Gastrocnemius medialis (tissue), 4 donors: ENCODE measurements at regions not wholly inside any gene's neighbourhood (a gene's known extent, or its start where the extent isn't known, plus 50 kb on each side); places are given as distances from the start of the nearest gene placed in this dataset.

ENCODE experiments used
- ATAC-seq, 2 donors: fragments of 150-250 bp; one replicate each; pipeline ENCODE4 v1.9.1; 2016
- DNase-seq, 2 donors: peaks; one replicate each; pipeline ENCODE4 v3.0.0-alpha.2; 2019
- H3K27ac ChIP-seq, 4 donors: fragments of 200-600 bp; sonication (generic); 1 replicate in 1 of 4; 2 replicates in 3 of 4; pipeline ENCODE4 v1.5.1; 2016 to 2018; ENCODE audit warnings: mild to moderate bottlenecking in 2 of 4, moderate library complexity in 1 of 4
- H3K27me3 ChIP-seq, 3 donors: fragments of 200-600 bp; sonication (generic) in 2 of 3; 1 replicate in 1 of 3; 2 replicates in 2 of 3; pipeline versions ENCODE4 v1.5.1 to v1.6.0; 2016 to 2019; ENCODE audit warnings: mild to moderate bottlenecking in 1 of 3, moderate library complexity in 1 of 3
- H3K36me3 ChIP-seq, 2 donors: fragments of 200-600 bp; sonication (generic) in 1 of 2; one replicate each; pipeline ENCODE4 v1.5.1; 2017 to 2018
- H3K4me1 ChIP-seq, 2 donors: fragments of 200-600 bp; sonication (generic) in 1 of 2; one replicate each; pipeline ENCODE4 v1.5.1; 2016 to 2017; ENCODE audit warnings: mild to moderate bottlenecking in 2 of 2
- H3K4me3 ChIP-seq, 4 donors: fragments of 200-600 bp; sonication (generic) in 3 of 4; 1 replicate in 1 of 4; 2 replicates in 3 of 4; pipeline ENCODE4 v1.5.1; 2016 to 2019; ENCODE audit warnings: mild to moderate bottlenecking in 2 of 4
- H3K9me3 ChIP-seq, 3 donors: fragments of 200-600 bp; sonication (generic) in 2 of 3; 1 replicate in 1 of 3; 2 replicates in 2 of 3; pipeline ENCODE4 v1.5.1; 2016 to 2019
- POLR2A ChIP-seq, 2 donors: fragments of 450-650 bp; IDR thresholded peaks; one replicate each; pipeline ENCODE4 v1.6.1; 2017; ENCODE audit warnings: antibody characterized with exemption in 2 of 2, mild to moderate bottlenecking in 2 of 2, moderate library complexity in 2 of 2
- in situ Hi-C, 4 donors: fragments of 200-750 bp; cut with MboI; loops; one replicate each; pipeline versions ENCODE4 v1.15.0 to v1.8.0; 2017; ENCODE audit warnings: low sequenced_read_pairs in 4 of 4
- intact Hi-C: fragments of 100-400 bp; cut with DNase I; formaldehyde crosslinking; loops from one replicate; pipeline ENCODE4 v1.15.1; 2023; ENCODE audit warnings: low total_unique reads
- TF ChIP-seq, protein P1 (sequence below), 5 experiments: fragments of 450-650 bp in 3 of 5; fragments of 200-600 bp in 2 of 5; sonication (generic) in 2 of 5; IDR thresholded peaks in 4 of 5; conservative IDR thresholded peaks in 1 of 5; 1 replicate in 4 of 5; 2 replicates in 1 of 5; pipeline ENCODE4 v1.5.1; 2016 to 2019; ENCODE audit warnings: antibody characterized with exemption in 5 of 5, mild to moderate bottlenecking in 3 of 5, moderate library complexity in 3 of 5

DNA sequence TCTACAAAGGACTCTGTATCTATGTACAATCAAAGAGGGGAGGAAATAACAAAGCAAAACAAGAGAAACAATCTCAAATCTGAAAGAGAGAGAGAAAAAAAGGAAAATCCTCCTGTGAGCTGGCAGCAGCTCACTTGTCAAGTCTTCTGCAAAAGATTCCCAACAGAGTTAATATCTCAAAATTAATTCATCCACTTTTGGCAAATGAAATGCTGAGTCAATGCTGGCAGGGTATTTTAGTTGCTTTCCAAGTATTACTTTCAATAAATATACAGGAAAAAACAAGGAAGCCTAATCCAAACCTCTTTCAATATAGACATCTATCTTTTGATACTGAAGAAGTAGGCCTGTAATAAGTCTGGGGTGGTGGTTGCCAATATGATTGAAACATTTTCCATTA, 613.9 kb upstream of the NEGR1 start:
- H3K36me3 ChIP-seq: no peaks in the 10 kb centered on the region
- intact Hi-C loops: no loop called here
- no peaks in the 10 kb centered on the region for H3K27me3 ChIP-seq
- ATAC-seq (no peak), DNase-seq (no peak)
- no peaks in the 10 kb centered on the region for H3K9me3 ChIP-seq
- H3K4me3 ChIP-seq: no peak overlapping the region
- TF ChIP-seq POLR2A (IDR thresholded peaks at IDR 0.05): no peak
- TF ChIP-seq, protein P1, sequence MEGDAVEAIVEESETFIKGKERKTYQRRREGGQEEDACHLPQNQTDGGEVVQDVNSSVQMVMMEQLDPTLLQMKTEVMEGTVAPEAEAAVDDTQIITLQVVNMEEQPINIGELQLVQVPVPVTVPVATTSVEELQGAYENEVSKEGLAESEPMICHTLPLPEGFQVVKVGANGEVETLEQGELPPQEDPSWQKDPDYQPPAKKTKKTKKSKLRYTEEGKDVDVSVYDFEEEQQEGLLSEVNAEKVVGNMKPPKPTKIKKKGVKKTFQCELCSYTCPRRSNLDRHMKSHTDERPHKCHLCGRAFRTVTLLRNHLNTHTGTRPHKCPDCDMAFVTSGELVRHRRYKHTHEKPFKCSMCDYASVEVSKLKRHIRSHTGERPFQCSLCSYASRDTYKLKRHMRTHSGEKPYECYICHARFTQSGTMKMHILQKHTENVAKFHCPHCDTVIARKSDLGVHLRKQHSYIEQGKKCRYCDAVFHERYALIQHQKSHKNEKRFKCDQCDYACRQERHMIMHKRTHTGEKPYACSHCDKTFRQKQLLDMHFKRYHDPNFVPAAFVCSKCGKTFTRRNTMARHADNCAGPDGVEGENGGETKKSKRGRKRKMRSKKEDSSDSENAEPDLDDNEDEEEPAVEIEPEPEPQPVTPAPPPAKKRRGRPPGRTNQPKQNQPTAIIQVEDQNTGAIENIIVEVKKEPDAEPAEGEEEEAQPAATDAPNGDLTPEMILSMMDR (IDR thresholded peaks at IDR 0.05 in 4 of 5, conservative IDR thresholded peaks at IDR 0.05 in 1 of 5): no peak
- no peaks in the 10 kb centered on the region for H3K4me1 ChIP-seq
- in situ Hi-C loops: no loop called here
- no peak overlapping the region for H3K27ac ChIP-seq

DNA sequence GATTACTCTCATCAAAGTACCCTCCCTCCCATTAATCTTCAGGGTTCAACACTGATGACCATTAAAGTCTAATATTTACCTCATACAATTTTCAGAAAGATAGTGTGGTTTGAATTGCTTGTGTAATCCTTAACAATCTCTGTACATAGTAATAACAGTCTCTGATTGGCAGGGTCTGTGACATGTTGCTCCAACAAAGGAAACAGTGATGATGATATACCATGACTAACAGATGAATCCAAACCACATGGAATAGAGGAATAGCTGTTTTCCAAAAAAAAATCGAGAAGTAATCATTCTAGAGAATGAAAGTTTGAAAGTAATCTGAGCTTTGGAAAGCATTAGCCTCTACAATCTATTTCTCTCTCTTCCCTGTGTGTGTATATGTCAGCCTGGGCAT, 610.1 kb upstream of the NEGR1 start:
- no peaks in the 10 kb centered on the region for H3K4me1 ChIP-seq
- in situ Hi-C loops (no loop called here), intact Hi-C loops (no loop called here)
- ATAC-seq: no peak
- no peak overlapping the region for H3K4me3 ChIP-seq
- H3K27ac ChIP-seq: no peak overlapping the region
- H3K36me3 ChIP-seq: no peaks in the 10 kb centered on the region
- no peak for TF ChIP-seq POLR2A (IDR thresholded peaks at IDR 0.05)
- TF ChIP-seq, protein P1 (IDR thresholded peaks at IDR 0.05 in 4 of 5, conservative IDR thresholded peaks at IDR 0.05 in 1 of 5): no peak
- H3K9me3 ChIP-seq: no peaks in the 10 kb centered on the region
- no peak for DNase-seq
- no peaks in the 10 kb centered on the region for H3K27me3 ChIP-seq

DNA sequence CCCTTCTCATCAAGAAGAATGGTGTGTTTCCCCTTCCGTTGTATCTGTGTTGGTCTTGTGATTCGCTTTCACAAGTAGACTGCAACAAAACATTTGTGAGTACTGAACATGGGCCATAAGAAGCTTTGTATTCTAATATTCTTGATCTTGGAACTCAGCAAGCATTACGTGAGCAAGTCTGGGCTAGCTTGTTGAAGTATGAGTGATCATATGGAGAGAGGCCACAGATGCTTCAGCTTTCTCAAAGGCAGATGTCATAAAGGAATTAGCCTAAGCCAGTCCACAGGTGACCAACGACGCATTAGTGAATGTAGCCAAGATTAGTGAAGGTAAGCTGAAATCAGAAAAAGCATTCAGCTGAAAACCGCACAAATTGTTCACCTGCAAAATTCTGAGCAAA, 609.6 kb upstream of the NEGR1 start:
- TF ChIP-seq POLR2A (IDR thresholded peaks at IDR 0.05): no peak
- TF ChIP-seq, protein P1 (IDR thresholded peaks at IDR 0.05 in 4 of 5, conservative IDR thresholded peaks at IDR 0.05 in 1 of 5): no peak

DNA sequence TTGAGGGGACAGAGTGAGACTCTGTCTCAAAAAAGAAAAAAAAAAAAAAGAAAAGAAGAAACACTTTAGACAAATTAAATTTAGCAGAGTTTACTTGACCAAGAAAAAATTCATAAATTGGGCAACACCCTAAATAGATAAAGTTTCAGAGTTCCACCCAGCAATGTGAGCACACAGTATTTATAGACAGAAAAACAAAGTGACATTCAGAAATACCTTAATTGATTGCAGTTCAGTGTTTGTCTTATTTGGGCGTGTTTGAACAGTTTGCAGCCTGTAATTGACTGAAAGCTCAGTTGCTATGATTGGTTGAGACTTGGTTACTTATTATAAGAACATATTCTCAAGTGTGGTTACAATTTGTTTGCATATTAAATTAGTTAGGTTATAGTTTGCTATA, 603.5 kb upstream of the NEGR1 start:
- no peaks in the 10 kb centered on the region for H3K27me3 ChIP-seq
- ATAC-seq (no peak), DNase-seq (no peak)
- in situ Hi-C loops: no loop called here
- TF ChIP-seq, protein P1 (IDR thresholded peaks at IDR 0.05 in 4 of 5, conservative IDR thresholded peaks at IDR 0.05 in 1 of 5): no peak
- no peak for TF ChIP-seq POLR2A (IDR thresholded peaks at IDR 0.05)
- H3K27ac ChIP-seq: no peak overlapping the region
- no peaks in the 10 kb centered on the region for H3K4me1 ChIP-seq
- intact Hi-C loops: no loop called here
- H3K9me3 ChIP-seq: no peaks in the 10 kb centered on the region
- no peaks in the 10 kb centered on the region for H3K36me3 ChIP-seq
- H3K4me3 ChIP-seq: no peak overlapping the region

More for the DNA sequence above, 609.6 kb upstream of the NEGR1 start:
- no peaks in the 10 kb centered on the region for H3K27me3 ChIP-seq
- no peak overlapping the region for H3K4me3 ChIP-seq
- intact Hi-C loops: no loop called here
- ATAC-seq (no peak), DNase-seq (no peak)
- in situ Hi-C loops: no loop called here
- no peak overlapping the region for H3K27ac ChIP-seq
- no peaks in the 10 kb centered on the region for H3K9me3 ChIP-seq
- H3K4me1 ChIP-seq: no peaks in the 10 kb centered on the region
- H3K36me3 ChIP-seq: no peaks in the 10 kb centered on the region

DNA sequence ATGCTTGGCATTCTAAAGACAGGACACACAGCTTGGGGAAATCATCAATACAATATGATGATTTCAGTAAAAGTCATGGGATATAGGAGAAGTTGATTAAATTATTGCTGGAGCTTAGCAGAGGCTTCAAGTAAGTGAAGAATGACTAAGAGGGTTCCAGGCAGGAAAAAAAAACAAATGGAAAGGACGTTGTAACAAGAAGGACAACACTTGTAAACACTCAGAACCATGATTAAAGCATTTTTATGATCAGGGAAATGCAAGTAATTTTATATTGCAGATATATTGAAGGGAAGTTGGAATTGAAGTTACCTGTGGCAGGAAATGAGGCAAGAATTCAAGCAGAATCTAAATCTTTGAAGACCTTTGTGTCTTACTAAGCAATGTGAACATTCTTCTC, 602.7 kb upstream of the NEGR1 start:
- H3K4me1 ChIP-seq: no peaks in the 10 kb centered on the region
- in situ Hi-C loops: no loop called here
- no peak overlapping the region for H3K4me3 ChIP-seq
- no peak for DNase-seq
- no peaks in the 10 kb centered on the region for H3K27me3 ChIP-seq
- no peak for ATAC-seq
- H3K36me3 ChIP-seq: no peaks in the 10 kb centered on the region
- no peak for TF ChIP-seq POLR2A (IDR thresholded peaks at IDR 0.05)
- TF ChIP-seq, protein P1 (IDR thresholded peaks at IDR 0.05 in 4 of 5, conservative IDR thresholded peaks at IDR 0.05 in 1 of 5): no peak
- H3K27ac ChIP-seq: no peak overlapping the region
- intact Hi-C loops: no loop called here
- no peaks in the 10 kb centered on the region for H3K9me3 ChIP-seq
